ENCODE measurements at regions not wholly inside any gene's neighbourhood (a gene's known extent, or its start where the extent isn't known, plus 50 kb on each side); places are given as distances from the start of the nearest gene placed in this dataset.

DNA sequence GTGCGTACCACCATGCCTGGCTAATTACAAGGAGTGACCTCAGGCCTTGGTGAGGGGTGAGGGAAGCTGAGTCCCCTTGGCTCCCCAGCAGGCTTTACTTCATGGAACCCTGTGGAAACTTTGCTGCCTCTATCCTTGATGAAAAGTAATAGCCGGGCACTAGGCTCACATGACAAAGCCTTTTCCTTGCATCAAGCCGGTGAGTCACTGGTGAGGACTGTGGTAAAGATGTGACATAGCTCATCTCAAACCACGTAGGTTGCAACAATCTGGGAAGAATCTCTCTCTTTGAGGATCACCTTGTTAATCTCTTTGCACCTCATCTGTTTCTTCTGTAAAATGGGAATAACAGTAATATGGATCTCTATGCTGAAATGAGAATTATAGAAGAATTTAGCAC, 116.3 kb upstream of the SLC25A48 start:
- no peaks in the 10 kb centered on the region for H3K9me3 ChIP-seq (ENCODE audit: control insufficient read depth, low read length, poor library complexity, severe bottlenecking)
- DNase-seq: no peak
- H3K27me3 Mint-ChIP-seq: peaks cover 31% of the 10 kb centered on the region
- ATAC-seq: no peak
- H3K36me3 Mint-ChIP-seq (ENCODE audit: low read depth): no peaks in the 10 kb centered on the region
- no peaks in the 10 kb centered on the region for H3K4me1 Mint-ChIP-seq
- no peak overlapping the region for H3K4me3 Mint-ChIP-seq
- H3K27ac Mint-ChIP-seq: no peak overlapping the region

DNA sequence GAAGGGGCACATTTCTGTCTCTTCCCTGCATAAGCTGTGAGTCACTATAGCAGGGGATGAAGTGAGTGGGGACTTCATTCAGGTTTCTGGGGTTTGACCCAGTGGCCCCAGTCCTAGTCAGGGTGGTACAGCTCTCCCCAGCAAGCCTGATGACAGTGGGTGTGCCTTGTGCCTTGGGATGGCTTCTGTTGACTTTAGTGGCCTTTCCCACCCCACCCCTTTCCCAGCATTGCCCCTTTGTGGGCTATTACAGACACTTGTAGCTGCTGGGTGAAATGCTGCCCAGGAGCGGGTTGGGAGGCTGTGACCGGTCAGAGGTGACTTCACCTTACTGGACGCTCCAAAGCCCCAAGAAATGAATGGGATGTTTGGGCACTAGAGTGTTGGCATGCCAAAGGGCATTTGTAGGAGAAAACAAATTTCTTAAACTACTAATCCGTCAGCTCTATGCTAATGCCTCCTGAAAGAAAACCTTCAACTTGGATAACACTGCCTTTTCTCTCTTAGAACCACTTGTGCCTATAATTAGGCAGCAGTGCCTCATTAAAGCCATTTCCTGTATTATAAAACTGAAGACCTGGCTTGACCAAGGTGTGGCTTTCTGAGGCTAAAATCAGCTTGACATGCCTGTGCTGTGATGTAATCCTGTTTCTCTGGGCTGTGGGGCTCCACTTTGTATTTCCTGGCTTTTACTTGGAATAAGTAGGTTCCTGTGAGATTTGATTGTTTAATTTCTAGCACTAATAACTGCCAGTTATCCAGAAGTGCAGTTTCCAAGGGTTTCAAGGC, 119.0 kb upstream of the SLC25A48 start:
- H3K9me3 ChIP-seq (ENCODE audit: control insufficient read depth, low read length, poor library complexity, severe bottlenecking): no peaks in the 10 kb centered on the region
- ATAC-seq: no peak
- Mint-ChIP-seq H3K27me3 (peaks cover 39% of the 10 kb centered on the region), H3K4me3 (no peak overlapping the region), H3K4me1 (no peaks in the 10 kb centered on the region), H3K27ac (no peak overlapping the region), H3K36me3 (ENCODE audit: low read depth) (no peaks in the 10 kb centered on the region)
- no peak for DNase-seq

DNA sequence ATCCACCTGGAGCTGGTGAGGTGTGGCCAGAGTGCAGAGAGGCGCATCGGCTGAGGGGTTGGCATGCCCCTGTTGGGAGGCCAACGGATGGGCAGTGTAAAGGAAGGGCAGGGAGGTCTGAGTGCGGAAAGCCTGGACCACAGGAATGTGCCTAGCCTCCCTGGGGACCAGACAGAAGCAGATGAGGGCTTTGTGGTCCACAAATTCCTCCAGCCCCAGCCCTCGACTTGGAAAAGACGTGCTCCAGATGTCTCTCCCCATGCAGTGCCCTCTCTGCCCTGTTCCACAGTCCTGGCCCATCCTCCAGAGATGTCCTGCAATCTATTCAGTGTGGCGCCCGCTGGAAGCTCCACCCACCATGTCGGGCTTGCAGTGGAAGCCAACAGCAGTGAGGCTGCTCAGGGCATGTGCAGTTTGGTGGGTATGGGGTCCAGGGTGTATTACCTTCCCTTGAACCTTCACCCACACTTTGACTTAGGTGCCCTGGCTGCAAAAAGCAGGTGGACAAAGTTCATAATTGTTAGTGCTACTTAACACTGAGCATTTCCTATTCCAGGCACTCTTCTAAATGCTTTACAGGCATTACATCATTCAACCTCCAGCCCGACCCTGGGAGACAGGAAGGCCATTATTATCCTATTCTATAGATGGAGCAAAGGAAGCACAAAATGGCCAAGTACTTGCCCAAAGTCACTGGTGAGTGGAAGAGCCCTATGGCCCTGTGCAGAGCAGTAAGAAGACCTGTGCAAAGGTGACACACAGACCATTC, 120.2 kb upstream of the SLC25A48 start:
- Mint-ChIP-seq H3K27me3 (peaks cover 39% of the 10 kb centered on the region), H3K4me3 (no peak overlapping the region), H3K27ac (no peak overlapping the region), H3K4me1 (no peaks in the 10 kb centered on the region), H3K36me3 (ENCODE audit: low read depth) (no peaks in the 10 kb centered on the region)
- ATAC-seq (no peak), DNase-seq (no peak)
- H3K9me3 ChIP-seq (ENCODE audit: control insufficient read depth, low read length, poor library complexity, severe bottlenecking): no peaks in the 10 kb centered on the region

DNA sequence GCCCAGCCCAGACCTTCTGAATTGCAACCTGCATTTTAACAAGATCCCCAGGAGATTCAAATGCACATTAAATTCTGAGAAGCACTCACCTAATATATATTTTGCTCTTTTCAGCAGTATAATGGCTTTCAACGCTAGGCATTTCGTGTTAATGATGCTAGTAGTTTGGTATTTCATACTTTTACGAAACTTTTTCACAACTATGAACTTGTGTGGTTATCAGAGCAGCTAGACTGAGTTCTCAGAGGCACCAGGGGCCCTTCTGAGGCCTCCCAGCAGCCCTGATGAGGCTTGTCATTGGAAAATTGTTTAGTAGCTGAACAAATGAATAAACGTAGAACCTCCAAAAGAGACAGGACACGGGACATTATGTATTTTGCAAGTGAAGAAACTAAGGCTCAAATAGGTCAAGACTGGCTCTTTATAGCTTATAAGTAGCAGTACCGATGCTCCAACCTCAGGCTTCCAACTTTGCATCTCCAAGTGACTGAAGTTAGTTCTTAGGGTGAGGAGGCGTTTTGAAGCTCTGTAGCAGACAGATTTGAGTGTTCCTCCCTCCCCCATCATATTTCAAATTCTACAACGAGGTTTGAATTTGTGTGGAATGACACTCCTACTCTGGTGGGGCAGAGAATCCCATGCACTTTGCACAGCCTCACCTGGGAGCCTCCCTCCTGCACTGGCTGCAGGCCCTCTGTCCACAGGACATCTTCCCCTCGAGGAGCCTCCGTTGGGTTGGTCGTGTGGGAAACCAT, 121.1 kb upstream of the SLC25A48 start:
- H3K4me3 Mint-ChIP-seq: no peak overlapping the region
- no peak overlapping the region for H3K27ac Mint-ChIP-seq
- no peaks in the 10 kb centered on the region for H3K4me1 Mint-ChIP-seq
- no peaks in the 10 kb centered on the region for H3K36me3 Mint-ChIP-seq (ENCODE audit: low read depth)
- no peaks in the 10 kb centered on the region for H3K9me3 ChIP-seq (ENCODE audit: control insufficient read depth, low read length, poor library complexity, severe bottlenecking)
- ATAC-seq (no peak), DNase-seq (no peak)
- peaks cover 45% of the 10 kb centered on the region for H3K27me3 Mint-ChIP-seq

DNA sequence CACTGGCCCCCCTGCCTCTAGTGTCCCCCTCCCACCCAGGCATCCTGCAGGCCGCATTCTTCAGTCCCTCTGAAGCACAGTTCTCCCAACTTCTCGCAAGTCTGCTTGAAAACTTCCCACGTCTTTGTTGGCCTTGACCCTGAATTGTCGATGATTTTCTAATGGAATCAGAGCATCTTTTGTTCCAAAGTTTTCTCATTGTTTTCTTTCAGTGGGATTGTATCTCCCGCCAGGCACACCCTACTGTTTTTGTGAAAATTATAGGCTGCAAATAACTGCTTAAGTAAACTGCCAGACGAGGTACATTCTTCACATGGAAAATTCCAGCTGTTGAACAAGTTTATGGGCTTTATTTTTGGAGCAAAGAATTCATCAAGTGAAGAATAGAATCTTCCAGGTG, 122.6 kb upstream of the SLC25A48 start:
- no peaks in the 10 kb centered on the region for H3K4me1 Mint-ChIP-seq
- peaks cover 38% of the 10 kb centered on the region for H3K27me3 Mint-ChIP-seq
- H3K27ac Mint-ChIP-seq: no peak overlapping the region
- ATAC-seq (no peak), DNase-seq (no peak)
- H3K36me3 Mint-ChIP-seq (ENCODE audit: low read depth): no peaks in the 10 kb centered on the region
- no peaks in the 10 kb centered on the region for H3K9me3 ChIP-seq (ENCODE audit: control insufficient read depth, low read length, poor library complexity, severe bottlenecking)
- H3K4me3 Mint-ChIP-seq: no peak overlapping the region

DNA sequence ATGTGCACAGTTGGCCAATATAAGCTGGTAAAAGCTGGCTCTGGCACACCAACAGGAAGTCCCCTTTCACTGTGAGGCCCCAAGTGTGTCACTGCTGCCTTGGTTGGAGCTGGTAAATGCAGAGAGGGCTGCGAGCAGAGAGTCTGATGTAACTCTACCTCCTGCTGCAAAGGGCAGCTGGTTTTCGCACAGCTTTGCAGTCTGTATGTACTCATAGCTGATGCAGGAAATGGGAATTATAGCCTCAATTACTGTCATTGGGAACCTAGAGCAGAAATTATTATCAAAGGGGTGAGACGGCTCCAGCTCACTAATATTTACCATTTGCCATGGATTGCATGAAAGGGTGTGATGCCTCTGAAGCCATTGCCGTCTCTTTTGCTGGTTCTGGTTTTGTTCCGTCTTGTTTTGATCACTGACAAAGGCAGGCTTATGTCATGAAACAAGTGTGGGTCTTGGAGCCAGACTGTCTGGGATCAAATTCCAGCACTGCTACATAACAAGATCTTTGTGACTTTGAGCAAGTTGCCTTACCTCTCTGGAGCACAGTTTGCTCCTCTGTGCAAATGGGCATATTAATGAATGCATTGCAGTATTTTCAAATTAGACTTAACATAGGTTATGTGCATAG, 124.3 kb upstream of the SLC25A48 start:
- H3K9me3 ChIP-seq (ENCODE audit: control insufficient read depth, low read length, poor library complexity, severe bottlenecking): no peaks in the 10 kb centered on the region
- DNase-seq (no peak), ATAC-seq (no peak)
- H3K4me1 Mint-ChIP-seq: no peaks in the 10 kb centered on the region
- no peak overlapping the region for H3K27ac Mint-ChIP-seq
- no peak overlapping the region for H3K4me3 Mint-ChIP-seq
- H3K27me3 Mint-ChIP-seq: peaks cover 41% of the 10 kb centered on the region
- H3K36me3 Mint-ChIP-seq (ENCODE audit: low read depth): no peaks in the 10 kb centered on the region

DNA sequence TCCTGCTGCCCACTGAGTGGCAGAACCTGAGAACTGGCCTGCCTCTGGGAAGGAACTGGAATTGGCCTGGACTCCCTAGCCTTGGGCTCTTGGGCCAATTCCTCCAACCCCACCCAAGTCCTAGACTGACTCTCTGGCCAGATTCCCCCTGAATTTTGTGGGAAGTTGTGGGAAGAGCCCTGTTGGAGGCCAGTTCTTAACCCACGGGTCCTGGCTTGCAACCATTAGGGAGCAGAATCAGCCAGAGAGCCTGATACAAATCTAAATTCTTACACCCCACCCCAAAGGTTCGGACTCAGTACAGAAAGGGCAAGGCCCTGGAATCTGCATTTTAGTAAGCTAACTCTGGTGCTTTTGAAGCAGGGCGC, 125.3 kb upstream of the SLC25A48 start:
- no peaks in the 10 kb centered on the region for H3K4me1 Mint-ChIP-seq
- no peaks in the 10 kb centered on the region for H3K9me3 ChIP-seq (ENCODE audit: control insufficient read depth, low read length, poor library complexity, severe bottlenecking)
- no peak overlapping the region for H3K4me3 Mint-ChIP-seq
- H3K27ac Mint-ChIP-seq: no peak overlapping the region
- DNase-seq (no peak), ATAC-seq (no peak)
- peaks cover 31% of the 10 kb centered on the region for H3K27me3 Mint-ChIP-seq
- H3K36me3 Mint-ChIP-seq (ENCODE audit: low read depth): no peaks in the 10 kb centered on the region

DNA sequence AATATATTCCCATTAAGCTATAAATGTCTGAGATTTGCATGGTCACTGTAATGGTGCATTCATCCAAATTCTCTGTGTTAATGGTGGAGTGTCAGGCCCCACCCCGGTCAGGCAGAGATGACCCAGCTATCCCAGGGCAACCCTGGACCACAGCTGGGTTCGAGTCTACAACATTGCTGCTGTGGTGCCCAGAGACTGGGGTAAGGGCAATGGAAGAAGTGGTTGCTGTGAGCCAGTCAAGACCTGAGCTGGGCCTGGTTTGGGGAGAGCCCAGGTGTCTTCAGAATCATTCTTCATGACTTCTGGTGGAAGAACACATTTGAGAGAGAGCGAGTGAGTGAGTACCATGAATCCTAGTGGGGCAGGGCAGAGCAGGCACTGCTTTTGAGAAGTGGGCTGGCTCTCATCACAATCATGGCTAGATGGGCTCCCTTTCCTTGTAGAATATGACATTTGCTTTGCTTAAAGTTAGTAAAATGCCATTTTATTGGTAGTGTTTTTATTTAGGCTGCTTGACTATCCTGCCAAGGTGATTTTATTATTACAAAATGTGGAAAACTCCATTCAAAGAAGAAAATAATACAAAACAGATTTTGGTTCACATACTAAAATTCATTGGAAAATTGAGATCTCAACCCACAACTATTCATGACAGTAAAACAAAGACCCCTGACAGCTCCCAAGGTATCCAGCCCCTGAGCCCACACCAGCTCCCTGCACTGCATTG, 125.8 kb upstream of the SLC25A48 start:
- peaks cover 34% of the 10 kb centered on the region for H3K27me3 Mint-ChIP-seq
- no peak for ATAC-seq
- H3K9me3 ChIP-seq (ENCODE audit: control insufficient read depth, low read length, poor library complexity, severe bottlenecking): no peaks in the 10 kb centered on the region
- H3K36me3 Mint-ChIP-seq (ENCODE audit: low read depth): no peaks in the 10 kb centered on the region
- DNase-seq: no peak
- H3K4me1 Mint-ChIP-seq: no peaks in the 10 kb centered on the region
- H3K4me3 Mint-ChIP-seq: no peak overlapping the region
- no peak overlapping the region for H3K27ac Mint-ChIP-seq

DNA sequence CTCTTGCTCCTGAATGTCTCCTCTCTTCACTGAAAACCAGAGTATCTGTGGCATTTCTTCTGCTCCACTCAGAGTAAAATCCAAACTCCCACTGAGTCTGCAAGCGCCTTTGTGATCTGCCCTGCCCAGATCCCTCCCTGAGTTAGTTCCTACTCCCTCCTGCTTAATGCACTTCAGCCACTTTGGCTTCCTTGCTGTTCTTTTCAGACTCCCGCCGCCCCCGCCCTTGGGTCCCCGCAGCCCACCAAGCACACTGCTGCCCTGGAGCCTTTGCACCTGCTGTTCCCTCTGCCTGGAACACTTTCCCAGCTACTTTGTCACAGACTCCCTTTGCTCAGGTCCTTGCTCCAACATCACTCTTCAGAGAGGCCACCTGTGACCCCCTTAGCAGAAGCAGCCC, 127.2 kb upstream of the SLC25A48 start:
- Mint-ChIP-seq H3K4me3 (no peak overlapping the region), H3K36me3 (ENCODE audit: low read depth) (no peaks in the 10 kb centered on the region), H3K27ac (no peak overlapping the region)

DNA sequence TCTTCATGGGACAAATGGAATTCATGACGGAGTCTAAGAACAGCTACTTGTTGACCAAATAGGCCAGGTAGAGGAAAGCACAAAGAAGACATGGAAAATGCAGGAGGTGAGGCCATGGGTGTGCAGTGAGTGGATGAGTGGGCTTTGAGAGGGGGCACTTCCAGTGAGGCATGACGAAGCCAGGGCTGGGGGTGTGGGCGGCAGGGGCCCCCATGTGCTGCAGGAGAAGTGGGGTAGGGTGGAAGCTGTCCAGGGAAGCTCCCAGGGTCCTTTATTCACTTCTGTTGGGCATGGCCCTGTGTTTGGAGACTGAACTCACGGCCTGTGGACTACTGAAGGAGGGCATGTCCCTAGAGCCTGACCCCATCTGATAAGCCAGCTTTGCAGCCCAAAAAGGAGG, 127.6 kb upstream of the SLC25A48 start:
- peaks cover 25% of the 10 kb centered on the region for H3K27me3 Mint-ChIP-seq
- DNase-seq: no peak
- H3K36me3 Mint-ChIP-seq (ENCODE audit: low read depth): no peaks in the 10 kb centered on the region
- no peak overlapping the region for H3K27ac Mint-ChIP-seq
- H3K4me3 Mint-ChIP-seq: no peak overlapping the region
- H3K9me3 ChIP-seq (ENCODE audit: control insufficient read depth, low read length, poor library complexity, severe bottlenecking): no peaks in the 10 kb centered on the region
- ATAC-seq: no peak
- H3K4me1 Mint-ChIP-seq: no peaks in the 10 kb centered on the region

More for the DNA sequence above, 127.2 kb upstream of the SLC25A48 start:
- Mint-ChIP-seq H3K4me1 (no peaks in the 10 kb centered on the region), H3K27me3 (peaks cover 28% of the 10 kb centered on the region)
- ATAC-seq (no peak), DNase-seq (no peak)
- H3K9me3 ChIP-seq (ENCODE audit: control insufficient read depth, low read length, poor library complexity, severe bottlenecking): no peaks in the 10 kb centered on the region

DNA sequence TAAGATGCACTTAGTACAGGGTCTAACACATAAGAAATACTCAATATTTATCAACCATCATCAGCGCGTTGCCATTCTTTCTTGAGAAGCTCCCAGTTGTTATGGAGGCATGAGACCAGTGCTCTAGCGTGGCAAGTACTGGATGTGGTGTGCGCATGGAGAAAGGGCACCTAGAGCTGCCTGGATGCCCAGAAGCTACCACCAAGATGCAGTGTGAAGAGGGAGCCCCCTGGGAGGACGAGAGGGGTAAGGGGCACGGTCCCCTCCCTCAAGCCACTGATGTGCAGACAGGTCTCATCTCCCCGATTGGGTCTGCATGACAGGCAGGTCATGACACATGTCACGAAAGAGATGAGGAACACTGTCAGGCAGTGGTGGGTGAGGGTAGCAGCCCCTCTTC, 127.7 kb upstream of the CXCL14 start:
- Mint-ChIP-seq H3K36me3 (ENCODE audit: low read depth) (no peaks in the 10 kb centered on the region), H3K27me3 (peaks cover 23% of the 10 kb centered on the region), H3K4me3 (no peak overlapping the region), H3K27ac (no peak overlapping the region), H3K4me1 (no peaks in the 10 kb centered on the region)
- DNase-seq (no peak), ATAC-seq (no peak)
- H3K9me3 ChIP-seq (ENCODE audit: control insufficient read depth, low read length, poor library complexity, severe bottlenecking): no peaks in the 10 kb centered on the region

DNA sequence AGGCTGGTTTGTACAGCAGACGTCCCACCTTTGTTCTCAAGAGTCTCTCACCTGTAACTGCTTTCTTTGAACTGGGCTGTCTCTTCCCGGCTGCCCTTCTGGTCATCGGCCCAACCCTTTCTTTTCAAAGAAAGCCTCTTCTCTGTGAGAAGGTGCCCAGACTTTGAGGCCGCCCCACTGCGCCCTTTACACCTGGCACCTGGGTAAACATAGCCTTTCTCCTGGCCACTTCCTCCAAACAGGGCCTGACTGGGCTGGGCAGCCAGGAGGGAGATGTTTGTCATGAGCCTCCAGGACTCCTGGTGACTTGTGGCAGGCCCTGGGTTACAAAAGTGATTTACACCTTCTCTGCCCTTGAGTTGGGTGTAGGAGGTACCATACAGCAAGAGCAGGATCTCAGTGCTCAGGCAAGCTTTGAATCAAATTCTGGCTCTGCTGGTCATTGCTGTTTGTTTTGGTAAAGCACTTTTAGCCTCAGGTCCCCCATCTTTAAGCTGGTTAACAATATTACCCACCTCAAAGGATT, 127.2 kb upstream of the CXCL14 start:
- H3K4me3 Mint-ChIP-seq: no peak overlapping the region
- DNase-seq: no peak
- peaks cover 23% of the 10 kb centered on the region for H3K27me3 Mint-ChIP-seq
- H3K36me3 Mint-ChIP-seq (ENCODE audit: low read depth): no peaks in the 10 kb centered on the region
- H3K9me3 ChIP-seq (ENCODE audit: control insufficient read depth, low read length, poor library complexity, severe bottlenecking): no peaks in the 10 kb centered on the region
- no peak for ATAC-seq
- H3K4me1 Mint-ChIP-seq: no peaks in the 10 kb centered on the region
- H3K27ac Mint-ChIP-seq: no peak overlapping the region

Measured in T-helper 17 cell (primary cell).